Retinal pigment epithelial cell (primary cell): ENCODE measurements at regions not wholly inside any gene's neighbourhood (a gene's known extent, or its start where the extent isn't known, plus 50 kb on each side); places are given as distances from the start of the nearest gene placed in this dataset.

Experiments
- DNase-seq: peaks from one replicate; pipeline ENCODE4 v3.0.0-alpha.2; 2010; ENCODE audit warnings: low read depth
- H3K4me3 ChIP-seq: 2 replicates; pipeline ENCODE4 v1.5.1; 2011; ENCODE audit warnings: mild to moderate bottlenecking, low read length, control low read depth, moderate library complexity
- TF ChIP-seq, protein P1 (sequence below): conservative IDR thresholded peaks from 2 replicates; pipeline ENCODE4 v1.5.1; 2011; ENCODE audit warnings: low read depth, low read length, control low read depth, inconsistent platforms

DNA sequence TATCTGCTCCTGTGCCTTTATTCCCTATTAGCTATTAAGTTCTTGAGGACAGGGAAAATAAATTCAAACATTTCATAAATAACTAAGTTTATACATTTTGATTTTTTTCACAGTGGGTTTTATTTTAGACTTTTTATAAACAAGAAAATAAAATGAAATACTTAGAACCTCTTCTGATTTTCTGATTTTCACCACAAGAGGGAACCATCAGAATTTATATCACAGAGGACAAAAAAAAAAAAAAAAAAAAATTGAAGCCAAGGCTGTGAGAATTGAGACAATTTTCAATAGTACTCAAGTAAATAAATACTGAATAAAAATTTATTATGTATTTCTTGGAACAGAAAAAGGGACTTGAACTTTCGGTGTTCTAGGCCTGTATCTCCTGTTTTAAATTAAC, 288.1 kb downstream of the SH3BGRL start:
- H3K4me3 ChIP-seq: no peak overlapping the region
- DNase-seq: no peak

DNA sequence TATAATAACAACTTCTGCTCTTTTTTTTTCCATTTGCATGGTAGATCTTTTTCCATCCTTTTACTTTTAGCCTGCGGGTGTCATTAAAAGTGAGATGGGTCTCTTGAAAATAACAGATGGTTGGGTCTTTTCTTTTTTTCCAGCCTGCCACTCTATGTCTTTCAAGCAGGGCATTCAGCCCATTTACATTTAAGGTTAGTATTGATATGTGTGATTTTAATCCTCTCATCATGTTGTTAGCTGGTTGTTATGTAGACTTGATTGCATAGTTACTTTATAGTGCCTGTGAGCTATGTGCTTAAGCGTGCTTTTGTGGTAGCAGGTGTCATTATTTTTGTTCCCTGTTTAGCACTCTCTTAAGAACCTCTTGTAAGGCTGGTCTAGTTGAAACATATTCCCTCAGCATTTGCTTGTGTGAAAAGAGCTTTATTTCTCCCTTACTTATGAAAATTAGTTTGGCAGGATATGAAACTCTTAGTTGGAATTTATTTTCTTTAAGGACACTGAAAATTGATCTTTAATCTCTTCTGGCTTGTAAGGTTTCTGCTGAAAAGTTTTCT, 326.1 kb downstream of the SH3BGRL start:
- no peak for DNase-seq
- TF ChIP-seq, protein P1, sequence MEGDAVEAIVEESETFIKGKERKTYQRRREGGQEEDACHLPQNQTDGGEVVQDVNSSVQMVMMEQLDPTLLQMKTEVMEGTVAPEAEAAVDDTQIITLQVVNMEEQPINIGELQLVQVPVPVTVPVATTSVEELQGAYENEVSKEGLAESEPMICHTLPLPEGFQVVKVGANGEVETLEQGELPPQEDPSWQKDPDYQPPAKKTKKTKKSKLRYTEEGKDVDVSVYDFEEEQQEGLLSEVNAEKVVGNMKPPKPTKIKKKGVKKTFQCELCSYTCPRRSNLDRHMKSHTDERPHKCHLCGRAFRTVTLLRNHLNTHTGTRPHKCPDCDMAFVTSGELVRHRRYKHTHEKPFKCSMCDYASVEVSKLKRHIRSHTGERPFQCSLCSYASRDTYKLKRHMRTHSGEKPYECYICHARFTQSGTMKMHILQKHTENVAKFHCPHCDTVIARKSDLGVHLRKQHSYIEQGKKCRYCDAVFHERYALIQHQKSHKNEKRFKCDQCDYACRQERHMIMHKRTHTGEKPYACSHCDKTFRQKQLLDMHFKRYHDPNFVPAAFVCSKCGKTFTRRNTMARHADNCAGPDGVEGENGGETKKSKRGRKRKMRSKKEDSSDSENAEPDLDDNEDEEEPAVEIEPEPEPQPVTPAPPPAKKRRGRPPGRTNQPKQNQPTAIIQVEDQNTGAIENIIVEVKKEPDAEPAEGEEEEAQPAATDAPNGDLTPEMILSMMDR: no peak
- H3K4me3 ChIP-seq: no peak overlapping the region

More for the DNA sequence above, 288.1 kb downstream of the SH3BGRL start:
- TF ChIP-seq, protein P1: no peak

DNA sequence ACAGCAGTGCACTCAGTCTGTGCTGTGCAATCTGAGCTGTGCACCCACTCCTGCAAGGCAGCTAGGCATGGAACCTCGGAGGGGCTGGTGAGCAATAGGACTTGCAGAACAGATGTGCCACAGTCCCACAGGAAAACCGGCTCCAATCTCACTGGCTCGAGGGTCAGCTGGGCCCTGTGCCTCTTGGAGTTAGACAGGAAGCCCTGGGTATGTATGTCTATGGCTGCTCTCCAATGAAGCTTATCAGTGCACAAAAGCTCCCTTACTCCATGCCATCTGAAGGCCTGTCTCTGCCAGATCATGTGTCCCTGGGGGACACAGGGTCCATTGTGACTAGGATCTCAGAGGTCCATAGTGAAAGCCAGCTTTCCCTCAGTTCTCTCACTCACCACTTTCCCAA, 335.8 kb downstream of the SH3BGRL start:
- H3K4me3 ChIP-seq: no peak overlapping the region
- TF ChIP-seq, protein P1: no peak
- no peak for DNase-seq

DNA sequence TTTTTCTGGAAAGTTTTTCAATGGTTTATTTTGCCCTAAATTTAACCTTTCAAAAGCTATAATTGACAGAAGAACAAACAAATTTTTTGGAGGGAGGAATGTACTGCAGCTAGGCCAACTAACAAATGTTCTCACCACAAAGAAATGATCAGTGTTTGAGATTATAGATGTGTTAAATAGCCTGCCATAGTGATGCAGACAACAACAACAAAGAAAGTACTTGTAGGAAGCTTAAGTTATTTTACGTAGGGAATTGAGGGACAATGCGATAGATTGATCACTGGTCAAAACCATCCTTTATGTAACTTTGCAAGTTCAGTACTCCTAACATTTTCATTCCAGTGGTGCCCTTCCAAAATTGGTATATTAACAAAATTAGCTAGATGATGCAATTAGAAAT, 340.4 kb downstream of the SH3BGRL start:
- no peak for DNase-seq

DNA sequence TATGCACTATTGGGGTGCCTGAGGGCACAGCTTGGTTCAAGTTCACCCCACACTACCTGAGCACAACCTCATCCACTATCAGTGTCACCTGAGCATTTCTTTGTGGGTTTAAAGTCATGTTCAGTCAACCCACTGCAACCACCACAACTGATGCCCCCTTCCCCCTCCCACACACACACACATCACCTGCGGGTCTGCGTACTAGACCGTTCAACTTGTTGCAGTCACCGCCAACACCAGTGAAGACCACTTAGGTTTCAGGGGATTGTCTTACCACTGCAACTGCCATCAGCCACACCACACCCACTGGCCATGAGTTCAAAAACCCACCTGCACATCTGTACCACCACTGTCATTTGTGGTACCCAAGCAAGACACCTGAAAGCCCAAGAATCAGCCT, 355.0 kb downstream of the SH3BGRL start:
- DNase-seq: no peak
- H3K4me3 ChIP-seq: no peak overlapping the region
- TF ChIP-seq, protein P1: no peak

More for the DNA sequence above, 340.4 kb downstream of the SH3BGRL start:
- H3K4me3 ChIP-seq: no peak overlapping the region
- TF ChIP-seq, protein P1: no peak

DNA sequence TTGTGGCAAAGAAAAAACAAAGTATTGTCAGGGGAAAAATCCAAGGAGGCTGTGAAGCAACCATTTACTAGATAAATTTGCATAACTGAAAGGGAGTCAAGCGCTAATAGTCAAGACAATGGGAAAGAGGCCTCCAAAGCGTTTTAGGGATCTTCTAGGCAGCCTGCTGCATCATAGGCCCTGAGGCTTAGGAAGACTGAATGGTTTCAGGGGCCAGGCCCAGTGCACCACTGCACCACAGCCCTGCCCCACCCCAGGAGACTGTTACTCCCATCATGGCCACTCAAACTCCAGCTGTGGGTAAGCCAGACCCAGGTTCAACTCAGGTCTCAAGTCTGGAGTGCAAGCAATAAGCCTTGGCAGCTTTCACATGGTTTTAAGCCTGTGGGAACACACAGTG, 362.9 kb downstream of the SH3BGRL start:
- no peak overlapping the region for H3K4me3 ChIP-seq
- no peak for DNase-seq
- TF ChIP-seq, protein P1: no peak

DNA sequence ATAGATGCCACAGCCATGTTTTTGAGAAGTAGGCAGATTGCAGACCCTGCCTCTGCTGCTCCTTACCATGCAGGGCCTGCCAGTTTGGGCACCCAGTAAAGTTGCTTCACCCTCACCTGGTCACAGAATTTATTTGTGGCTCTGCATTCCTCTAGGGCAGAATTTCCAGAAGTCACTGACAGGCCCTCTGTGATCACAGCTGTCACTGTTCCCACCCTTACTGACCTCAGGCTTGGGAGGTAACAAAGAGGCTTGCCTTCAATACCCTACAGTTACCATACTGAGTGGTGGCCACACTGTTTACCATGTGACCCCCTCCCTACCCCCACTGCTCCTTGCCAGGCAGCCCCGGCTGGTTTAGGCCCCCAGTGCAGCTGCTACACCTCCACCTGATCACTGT, 375.1 kb downstream of the SH3BGRL start:
- no peak for DNase-seq
- TF ChIP-seq, protein P1: no peak
- H3K4me3 ChIP-seq: no peak overlapping the region
